ENCODE measurements at regions not wholly inside any gene's neighbourhood (a gene's known extent, or its start where the extent isn't known, plus 50 kb on each side); places are given as distances from the start of the nearest gene placed in this dataset.

DNA sequence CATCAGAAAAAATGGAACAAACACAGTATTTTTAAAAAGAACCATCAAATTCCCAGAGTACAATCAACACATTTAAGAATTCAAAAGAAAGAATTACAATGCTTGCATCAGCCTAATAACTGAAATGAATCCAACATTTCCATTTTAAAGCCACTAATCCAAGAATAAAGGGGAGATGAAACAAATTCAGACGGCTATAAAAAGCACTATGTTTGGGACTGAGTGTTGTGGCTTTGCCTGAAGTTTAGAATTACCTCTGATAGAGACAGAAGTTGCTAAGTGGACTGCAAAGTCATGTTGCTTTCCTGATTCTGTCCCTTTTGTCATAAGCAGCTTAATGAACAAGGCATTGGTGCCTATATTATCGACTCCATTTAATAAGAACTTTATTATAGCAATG is 135.4 kb upstream of the RGMB start:
- H3K27ac ChIP-seq (ENCODE audit: insufficient read depth, low read length), result no peak overlapping the region
- H3K79me1 ChIP-seq (ENCODE audit: low read depth in 1 of 2, low read length in 2 of 2), result no peaks in the 10 kb centered on the region
- no CpG with 5 or more reads among the region's 2 CpGs for WGBS, 2 experiments (ENCODE audit: extremely low coverage in 2 of 2, insufficient read length in 1 of 2)
- H4K91ac ChIP-seq (ENCODE audit: insufficient read depth, low read depth, low read length), result no peak overlapping the region
- no TSS peak for BruUV-seq (replicated peaks)
- no peaks in the 10 kb centered on the region for H3K9me1 ChIP-seq (ENCODE audit: insufficient read depth, low read length)
- no peak for TF ChIP-seq MAFK (IDR thresholded peaks at IDR 0.05; ENCODE audit: low read depth, low read length)
- TF ChIP-seq RCOR1 (IDR thresholded peaks at IDR 0.05; ENCODE audit: insufficient replicate concordance, low read length), result no peak
- TF ChIP-seq, protein P1, sequence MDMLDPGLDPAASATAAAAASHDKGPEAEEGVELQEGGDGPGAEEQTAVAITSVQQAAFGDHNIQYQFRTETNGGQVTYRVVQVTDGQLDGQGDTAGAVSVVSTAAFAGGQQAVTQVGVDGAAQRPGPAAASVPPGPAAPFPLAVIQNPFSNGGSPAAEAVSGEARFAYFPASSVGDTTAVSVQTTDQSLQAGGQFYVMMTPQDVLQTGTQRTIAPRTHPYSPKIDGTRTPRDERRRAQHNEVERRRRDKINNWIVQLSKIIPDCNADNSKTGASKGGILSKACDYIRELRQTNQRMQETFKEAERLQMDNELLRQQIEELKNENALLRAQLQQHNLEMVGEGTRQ (IDR thresholded peaks at IDR 0.05; ENCODE audit: low read depth, low read length), result no peak
- TF ChIP-seq MXI1 (IDR thresholded peaks at IDR 0.05; ENCODE audit: borderline replicate concordance, low read depth, low read length), result no peak
- no peak for TF ChIP-seq BHLHE40 (IDR thresholded peaks at IDR 0.05; ENCODE audit: low read depth, low read length)
- H2AK9ac ChIP-seq (replicated peaks; ENCODE audit: low read depth, low read length, poor library complexity), result no peak overlapping the region
- dilution Hi-C loops (cut with HindIII; ENCODE audit: low sequenced_read_pairs, unreplicated experiment) (no loop called here), in situ Hi-C loops (cut with MboI; ENCODE audit: low sequenced_read_pairs) (no loop called here), intact Hi-C loops (cut with micrococcal nuclease) (loop anchor here (10.0 kb wide), 1 partner anchor 127 kb away; no protein-coding TSS in a partner anchor)
- H3K4ac ChIP-seq (ENCODE audit: low read depth, low read length), result no peak overlapping the region
- H4K5ac ChIP-seq (ENCODE audit: low read depth, low read length), result no peak overlapping the region
- H2AK5ac ChIP-seq (ENCODE audit: low read depth, low read length), result no peak overlapping the region
- no peak overlapping the region for H3K14ac ChIP-seq (replicated peaks; ENCODE audit: low read depth, low read length)
- ATAC-seq (ENCODE audit: low read depth), result no peak
- H2BK120ac ChIP-seq (ENCODE audit: low read depth, low read length), result no peak overlapping the region; the same call in 1 of the 2 replicates
- no peak overlapping the region for H4K8ac ChIP-seq (ENCODE audit: low read depth in 2 of 2, low read length in 2 of 2)
- H3K9me3 ChIP-seq (ENCODE audit: control insufficient read depth, insufficient read depth, low read length), result no peaks in the 10 kb centered on the region
- peak overlapping the region; percentile 11; the same call in 1 of the 2 replicates for H2BK20ac ChIP-seq (ENCODE audit: low read depth, low read length)
- H2BK5ac ChIP-seq (ENCODE audit: low read depth, low read length, poor library complexity, severe bottlenecking), result no peak overlapping the region
- H3K4me2 ChIP-seq (ENCODE audit: low read depth, low read length), result no peak overlapping the region
- peaks cover 11% of the 10 kb centered on the region for H3K4me1 ChIP-seq (ENCODE audit: control insufficient read depth, insufficient read depth, low read length)
- ChIA-PET POLR2A (ENCODE audit: unreplicated experiment) (no interaction called here), CTCF (no interaction called here)
- H3K18ac ChIP-seq (ENCODE audit: low read depth, low read length), result peak overlapping the region; percentile 50; the same call in 1 of the 2 replicates
- no peak overlapping the region for H3K4me3 ChIP-seq (ENCODE audit: insufficient read depth, low read depth, low read length)
- no peak for DNase-seq
- no peak overlapping the region for H3K56ac ChIP-seq (ENCODE audit: extremely low read depth, insufficient read depth, low read length)
- no peak overlapping the region for H2AFZ ChIP-seq (replicated peaks; ENCODE audit: low read length, poor library complexity)
- H3K23ac ChIP-seq (ENCODE audit: low read depth, low read length), result peak overlapping the region; percentile 23; the same call in 1 of the 2 replicates
- no peaks in the 10 kb centered on the region for H3K36me3 ChIP-seq (ENCODE audit: control insufficient read depth, insufficient read depth, low read length)
- H4K20me1 ChIP-seq (ENCODE audit: insufficient read depth, low read length), result no peaks in the 10 kb centered on the region
- H3K27me3 ChIP-seq (ENCODE audit: control insufficient read depth, insufficient read depth, low read length), result no peaks in the 10 kb centered on the region
- H2BK15ac ChIP-seq (ENCODE audit: low read depth, low read length), result no peak overlapping the region
- no peak overlapping the region for H3K9ac ChIP-seq (ENCODE audit: low read depth, low read length)
